Esophagus (tissue), 2 donors: ENCODE measurements at regions not wholly inside any gene's neighbourhood (a gene's known extent, or its start where the extent isn't known, plus 50 kb on each side); places are given as distances from the start of the nearest gene placed in this dataset.
"Not testable (repeated sequence)": the region's sequence is repeated elsewhere in the genome, so short reads cannot be mapped to it uniquely, and the experiment has no call there.

Experiments
- H3K27ac ChIP-seq, 2 donors: one replicate each; pipeline ENCODE4 v1.5.1; 2013; ENCODE audit warnings: low read depth in 2 of 2, mild to moderate bottlenecking in 2 of 2, inconsistent platforms in 1 of 2, low read length in 1 of 2, moderate library complexity in 1 of 2
- H3K27me3 ChIP-seq, 2 donors: one replicate each; pipeline ENCODE4 v1.6.1; 2013; ENCODE audit warnings: low read length in 2 of 2, control low read depth in 1 of 2, mild to moderate bottlenecking in 1 of 2; ENCODE audit not compliant: insufficient read depth in 2 of 2, control insufficient read depth in 1 of 2
- H3K36me3 ChIP-seq, 2 donors: one replicate each; pipeline ENCODE4 v1.6.1; 2013; ENCODE audit warnings: low read length in 1 of 2; ENCODE audit not compliant: control insufficient read depth in 2 of 2, insufficient read depth in 2 of 2
- H3K4me1 ChIP-seq, 2 donors: one replicate each; pipeline ENCODE4 v1.6.1; 2013; ENCODE audit warnings: low read length in 1 of 2; ENCODE audit not compliant: control insufficient read depth in 2 of 2, insufficient read depth in 2 of 2
- H3K4me3 ChIP-seq, 2 donors: one replicate each; pipeline ENCODE4 v1.5.1; 2013; ENCODE audit warnings: low read length in 2 of 2, mild to moderate bottlenecking in 2 of 2, low read depth in 1 of 2, moderate library complexity in 1 of 2
- H3K9me3 ChIP-seq, 2 donors: one replicate each; pipeline ENCODE4 v1.6.1; 2013; ENCODE audit warnings: mild to moderate bottlenecking in 2 of 2, low read depth in 1 of 2, low read length in 1 of 2, moderate library complexity in 1 of 2; ENCODE audit not compliant: control insufficient read depth in 2 of 2, insufficient read depth in 1 of 2
- WGBS, 2 donors: extraction: QIAGEN DNeasy Blood & Tissue Kit; methylation state at CpG; one replicate each; pipeline ENCODE4 v1.1.7; 2013; 5-methylcytosine and 5-hydroxymethylcytosine counted together
- donor health status: healthy with polysubstance abuse.
- donor health status: Bipolar disorder and iron deficiency.

DNA sequence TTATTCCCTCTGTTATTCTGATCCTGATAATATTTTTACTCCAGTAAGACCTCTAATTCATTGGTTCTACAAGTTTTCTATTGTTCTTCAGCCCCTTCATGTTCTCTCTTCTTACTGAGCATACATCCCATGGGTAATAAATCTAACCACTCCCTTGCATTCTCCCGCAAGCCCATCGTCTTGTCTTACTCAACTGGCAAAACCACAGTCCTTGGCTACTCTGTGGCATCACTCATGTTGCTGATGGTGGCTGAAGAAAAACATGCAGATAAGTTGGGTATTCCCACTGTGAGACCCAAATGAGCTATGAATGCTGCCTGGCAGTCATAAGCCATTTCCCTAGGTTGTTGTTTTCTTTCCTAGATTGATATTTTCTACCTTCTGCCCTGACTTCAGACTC lies 402.2 kb upstream of the AADAT start:
- H3K4me3 ChIP-seq: no peak overlapping the region
- 66 to 71% methylated on average over 2 of the region's 2 CpGs for WGBS, 2 donors
- H3K27me3 ChIP-seq: no peaks in the 10 kb centered on the region
- no peaks in the 10 kb centered on the region for H3K9me3 ChIP-seq
- H3K36me3 ChIP-seq: no peaks in the 10 kb centered on the region
- H3K4me1 ChIP-seq: no peaks in the 10 kb centered on the region
- no peak overlapping the region for H3K27ac ChIP-seq

DNA sequence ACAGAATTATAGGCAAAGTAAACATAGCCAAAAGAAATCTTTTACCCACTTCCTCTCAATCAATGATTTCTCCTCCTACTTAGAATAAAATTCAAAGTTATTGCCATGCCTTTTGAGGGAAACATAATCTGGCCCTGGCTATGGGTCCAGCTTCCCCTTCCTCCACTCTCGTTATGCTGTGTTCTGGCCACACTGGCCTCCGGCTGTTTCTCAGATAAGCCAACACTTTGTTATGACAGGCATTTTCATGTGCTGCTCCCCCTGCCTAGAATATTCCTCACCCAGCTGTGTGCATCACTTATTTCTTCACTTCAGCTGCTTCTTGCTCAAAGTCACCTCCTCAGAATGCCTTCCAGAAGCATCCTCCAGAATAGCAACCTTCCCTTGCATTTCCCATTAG lies 386.6 kb upstream of the AADAT start:
- Histone ChIP-seq H3K4me3 (no peak overlapping the region), H3K27ac (no peak overlapping the region), H3K9me3 (no peaks in the 10 kb centered on the region), H3K36me3 (no peaks in the 10 kb centered on the region), H3K27me3 (no peaks in the 10 kb centered on the region), H3K4me1 (no peaks in the 10 kb centered on the region)
- WGBS, 2 donors: 46 to 53% methylated on average over 2 of the region's 2 CpGs

DNA sequence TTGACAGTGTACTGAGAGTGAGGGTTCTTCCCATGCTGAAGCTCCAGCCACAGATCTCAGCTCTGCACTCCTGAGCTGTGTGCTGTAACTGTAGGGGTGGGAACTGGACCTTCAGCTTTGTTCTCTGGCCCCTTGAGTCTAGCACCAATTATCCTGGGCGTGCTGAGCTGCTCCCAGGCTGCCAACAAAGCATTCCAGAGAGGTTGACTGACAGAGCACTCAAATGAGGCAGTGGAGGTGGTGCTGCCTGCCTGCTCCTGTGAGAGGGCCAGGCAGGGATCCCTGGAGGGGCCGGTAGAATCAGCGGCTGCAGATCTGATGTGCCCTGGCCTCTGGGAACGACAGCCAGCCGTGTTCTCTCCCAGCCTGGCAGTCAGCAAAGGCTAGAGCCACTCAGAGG lies 375.7 kb upstream of the AADAT start:
- 64 to 69% methylated on average over 5 of the region's 5 CpGs for WGBS, 2 donors
- no peaks in the 10 kb centered on the region for H3K4me1 ChIP-seq

DNA sequence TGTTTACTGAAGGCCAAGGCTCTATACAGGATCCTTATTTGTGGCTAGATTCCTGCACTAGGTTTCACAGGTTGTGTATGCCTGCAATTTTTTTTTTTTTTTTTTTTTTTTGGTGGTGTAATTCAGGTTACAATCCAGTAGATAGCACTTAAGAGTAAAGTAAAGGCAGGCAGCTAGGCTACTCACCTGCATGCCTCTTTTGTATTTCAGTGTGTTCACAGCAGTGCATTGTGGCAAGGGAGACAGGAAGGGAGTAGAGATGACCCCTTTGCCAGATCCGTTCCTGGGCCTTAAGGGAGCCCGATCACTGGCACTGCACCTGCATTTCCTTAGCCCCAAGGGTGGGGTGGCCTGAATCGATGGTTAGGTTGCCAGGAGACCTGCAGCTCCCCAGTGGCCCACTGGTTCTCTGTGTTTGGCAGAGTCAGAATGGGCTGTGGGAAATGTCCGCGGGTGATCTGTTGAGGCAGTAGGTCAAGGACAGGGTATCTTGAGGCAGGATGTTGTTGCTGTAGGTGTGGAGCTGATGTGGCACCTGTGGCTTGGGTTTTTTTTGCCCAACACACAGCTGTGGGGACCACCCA lies 374.9 kb upstream of the AADAT start:
- Histone ChIP-seq H3K9me3 (peaks cover 5 to 7% of the 10 kb centered on the region in 2 donors), H3K4me1 (no peaks in the 10 kb centered on the region), H3K4me3 (no peak overlapping the region), H3K27ac (no peak overlapping the region), H3K36me3 (no peaks in the 10 kb centered on the region), H3K27me3 (no peaks in the 10 kb centered on the region)
- 86 to 89% methylated on average over 5 of the region's 5 CpGs for WGBS, 2 donors

More for the DNA sequence above, 375.7 kb upstream of the AADAT start:
- Histone ChIP-seq H3K4me3 (no peak overlapping the region), H3K27ac (no peak overlapping the region), H3K27me3 (no peaks in the 10 kb centered on the region), H3K36me3 (no peaks in the 10 kb centered on the region), H3K9me3 (peaks cover 5 to 7% of the 10 kb centered on the region in 2 donors)

DNA sequence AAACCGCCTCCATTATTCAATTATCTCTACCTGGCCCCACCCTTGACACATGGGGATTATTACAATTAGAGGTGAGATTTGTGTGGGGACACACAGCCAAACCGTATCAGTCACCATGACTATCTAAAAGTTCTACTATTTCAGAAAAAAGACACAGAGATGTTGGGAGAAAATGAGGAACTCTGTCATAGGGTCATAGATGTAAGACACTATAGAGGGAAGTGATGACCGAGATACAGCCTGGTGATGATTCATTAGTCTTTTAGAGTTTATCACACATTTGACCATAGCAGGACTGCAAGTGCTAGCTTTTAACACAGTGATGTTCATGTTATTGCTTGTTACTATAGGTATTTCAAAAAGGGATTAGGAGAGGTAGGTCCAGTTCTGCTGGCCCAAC lies 357.0 kb upstream of the AADAT start:
- Histone ChIP-seq H3K27ac (no peak overlapping the region), H3K4me3 (no peak overlapping the region), H3K27me3 (no peaks in the 10 kb centered on the region), H3K4me1 (no peaks in the 10 kb centered on the region), H3K36me3 (no peaks in the 10 kb centered on the region), H3K9me3 (no peaks in the 10 kb centered on the region)
- WGBS, 2 donors: 83 to 89% methylated on average over 3 of the region's 3 CpGs

DNA sequence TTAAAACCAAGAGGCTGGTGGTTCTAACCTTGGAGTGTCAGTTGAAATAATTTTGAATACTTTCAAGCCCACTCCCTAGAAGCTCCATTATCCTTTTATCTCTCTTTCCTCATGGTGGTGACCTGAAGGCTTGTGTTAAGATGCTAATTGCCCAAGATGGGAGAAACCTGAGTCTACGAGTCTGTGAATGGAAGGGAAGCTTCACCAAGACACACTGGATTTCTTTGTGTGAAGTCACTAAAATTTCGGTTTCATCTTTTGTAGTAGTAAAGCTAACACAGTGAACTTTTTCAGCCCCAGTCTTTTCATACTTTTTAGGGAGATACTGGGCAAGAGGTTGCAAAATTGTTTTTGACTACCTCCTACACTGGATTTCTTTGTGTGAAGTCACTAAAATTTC lies 351.4 kb upstream of the AADAT start:
- not testable (repeated sequence) for H3K4me1 ChIP-seq, H3K27ac ChIP-seq, H3K27me3 ChIP-seq, H3K4me3 ChIP-seq, H3K36me3 ChIP-seq, H3K9me3 ChIP-seq
- WGBS, 2 donors: 72 to 74% methylated on average over 2 of the region's 2 CpGs

DNA sequence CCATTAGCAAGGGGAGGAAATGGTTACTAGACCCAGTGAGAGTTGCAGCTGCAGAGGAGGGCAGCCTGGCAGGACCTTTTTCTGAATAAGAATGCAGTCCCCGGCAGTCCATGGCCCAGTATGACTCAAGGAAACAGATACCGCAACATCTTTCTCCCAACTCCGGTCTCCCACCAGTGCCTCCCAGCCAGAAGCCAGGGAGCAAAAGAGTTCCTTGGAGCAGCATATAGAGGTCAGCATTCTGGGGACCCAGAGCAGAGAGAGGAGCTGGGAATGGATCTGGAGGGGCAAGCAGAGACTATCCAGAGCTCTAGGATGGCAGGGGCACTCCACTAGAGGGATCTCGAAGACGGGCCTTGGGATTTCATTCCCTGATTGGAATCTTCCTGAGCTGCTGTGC lies 339.2 kb upstream of the AADAT start:
- WGBS, 2 donors: 75 to 85% methylated on average over 5 of the region's 5 CpGs
- no peaks in the 10 kb centered on the region for H3K9me3 ChIP-seq
- H3K27me3 ChIP-seq: no peaks in the 10 kb centered on the region
- H3K4me3 ChIP-seq: no peak overlapping the region
- H3K4me1 ChIP-seq: no peaks in the 10 kb centered on the region
- no peak overlapping the region for H3K27ac ChIP-seq
- no peaks in the 10 kb centered on the region for H3K36me3 ChIP-seq

DNA sequence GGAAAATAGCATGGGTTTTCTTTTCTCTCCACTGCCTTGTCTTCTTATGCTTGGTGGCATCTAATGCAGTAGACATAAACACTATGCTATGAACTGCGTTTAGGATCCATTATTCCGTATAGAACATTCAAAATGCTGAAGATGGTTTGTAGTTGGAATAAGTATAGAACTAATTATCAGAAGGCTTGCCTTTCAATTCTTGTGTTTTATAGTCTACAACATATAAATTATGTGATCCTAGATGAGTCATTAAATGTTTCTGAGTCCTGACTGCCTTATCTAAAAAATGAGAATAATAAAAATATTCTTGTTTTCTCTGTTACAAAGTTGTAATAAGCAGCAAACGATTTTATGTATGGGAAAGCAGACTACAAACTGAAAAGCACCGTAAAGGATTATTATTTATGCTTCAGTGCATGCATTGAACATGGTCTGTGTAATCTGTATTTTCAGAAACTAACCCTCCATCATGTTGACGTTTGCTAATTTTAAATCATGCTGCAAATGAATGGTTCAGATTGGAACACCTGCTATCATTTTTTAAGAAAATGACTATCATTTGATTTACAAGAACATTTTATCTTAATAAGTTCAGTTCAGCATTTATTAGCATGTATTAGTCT lies 335.9 kb upstream of the AADAT start:
- no peak overlapping the region for H3K4me3 ChIP-seq
- no peaks in the 10 kb centered on the region for H3K36me3 ChIP-seq
- 66 to 67% methylated on average over 5 of the region's 5 CpGs for WGBS, 2 donors
- H3K27me3 ChIP-seq: no peaks in the 10 kb centered on the region
- H3K27ac ChIP-seq: no peak overlapping the region
- H3K9me3 ChIP-seq: no peaks in the 10 kb centered on the region
- H3K4me1 ChIP-seq: no peaks in the 10 kb centered on the region

DNA sequence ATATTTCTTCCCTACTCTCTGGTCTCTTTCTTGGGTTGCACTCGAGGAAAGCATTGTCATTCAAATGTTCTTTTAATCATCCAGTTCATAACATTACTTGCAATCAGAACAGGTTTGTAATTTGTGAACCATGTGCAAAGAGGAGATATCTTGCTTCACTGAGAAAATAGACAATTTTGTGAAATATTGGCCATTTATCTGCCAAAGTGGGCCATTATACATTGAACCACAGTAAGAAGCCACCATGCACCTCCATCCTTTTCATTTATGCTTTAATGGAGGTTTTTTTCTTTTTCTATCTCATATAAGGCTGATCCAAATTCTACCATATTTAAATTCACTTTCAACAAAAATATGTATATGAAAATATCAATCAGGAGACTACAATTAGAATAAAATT lies 335.3 kb upstream of the AADAT start:
- WGBS, 2 donors: 60 to 74% methylated on average over 1 of the region's 1 CpG

DNA sequence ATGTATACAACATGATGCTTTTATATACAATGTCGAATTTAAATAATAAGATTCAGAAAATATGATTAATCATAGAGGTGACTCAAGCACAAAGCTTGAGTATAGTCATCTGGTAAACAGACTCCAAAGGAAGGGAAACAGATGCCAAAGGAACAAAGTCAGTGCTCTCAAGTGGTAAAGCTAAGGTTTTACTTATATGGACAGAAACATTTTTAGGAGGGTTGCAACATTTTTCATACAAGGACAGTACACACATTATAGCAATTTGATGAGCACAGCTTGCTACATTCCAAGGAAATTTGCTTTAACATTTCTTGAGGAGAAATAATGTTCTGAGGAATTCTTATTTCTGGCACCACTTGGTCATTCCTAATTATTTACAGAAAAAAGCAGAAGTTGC lies 333.4 kb upstream of the AADAT start:
- Histone ChIP-seq H3K4me3 (no peak overlapping the region), H3K27me3 (no peaks in the 10 kb centered on the region), H3K4me1 (no peaks in the 10 kb centered on the region), H3K36me3 (no peaks in the 10 kb centered on the region), H3K27ac (no peak overlapping the region), H3K9me3 (no peaks in the 10 kb centered on the region)
- 49 to 53% methylated on average over 1 of the region's 1 CpG for WGBS, 2 donors

More for the DNA sequence above, 335.3 kb upstream of the AADAT start:
- Histone ChIP-seq H3K4me3 (no peak overlapping the region), H3K36me3 (no peaks in the 10 kb centered on the region), H3K27ac (no peak overlapping the region), H3K4me1 (no peaks in the 10 kb centered on the region), H3K27me3 (no peaks in the 10 kb centered on the region), H3K9me3 (no peaks in the 10 kb centered on the region)
